ENCODE measurements at regions not wholly inside any gene's neighbourhood (a gene's known extent, or its start where the extent isn't known, plus 50 kb on each side); places are given as distances from the start of the nearest gene placed in this dataset.

DNA sequence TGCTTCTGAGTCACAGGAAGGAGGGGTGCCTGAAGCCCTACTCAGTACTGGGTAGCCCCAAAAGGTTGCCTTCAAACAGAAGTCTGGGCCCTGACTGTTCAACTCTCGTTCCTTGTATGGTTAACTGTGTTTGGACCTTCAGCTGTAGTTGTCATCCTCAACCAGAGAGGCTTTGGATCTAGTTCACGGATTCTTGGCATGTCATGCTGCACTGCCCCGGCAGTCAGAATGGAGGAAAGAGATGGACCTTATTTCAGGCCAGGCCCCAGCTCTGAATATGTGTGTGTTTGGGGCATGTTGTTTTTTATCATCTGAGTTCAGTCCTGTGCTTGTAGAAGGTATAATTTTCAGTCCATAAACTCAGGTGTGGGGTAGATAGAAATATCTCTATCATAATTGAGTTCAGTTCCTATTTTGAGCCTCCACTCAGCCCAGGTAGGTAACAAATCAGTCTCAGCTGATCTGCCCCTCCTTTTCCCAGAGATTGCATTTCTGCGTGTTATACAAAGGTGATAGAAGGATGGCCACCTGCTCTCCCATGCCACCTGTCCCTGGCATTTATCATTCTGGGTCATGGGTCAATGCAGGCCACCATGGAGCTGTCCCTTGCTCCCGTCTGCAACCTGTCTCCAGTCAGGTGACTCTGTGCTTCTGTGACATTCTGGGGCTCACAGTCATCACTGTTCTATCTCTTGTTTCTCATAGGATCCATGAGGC, 127.5 kb upstream of the CPEB4 start:
- no peak for DNase-seq (ENCODE audit: low read depth, low spot score)
- ChIA-PET POLR2A (no interaction called here), CTCF (no interaction called here)
- TF ChIP-seq, protein P1, sequence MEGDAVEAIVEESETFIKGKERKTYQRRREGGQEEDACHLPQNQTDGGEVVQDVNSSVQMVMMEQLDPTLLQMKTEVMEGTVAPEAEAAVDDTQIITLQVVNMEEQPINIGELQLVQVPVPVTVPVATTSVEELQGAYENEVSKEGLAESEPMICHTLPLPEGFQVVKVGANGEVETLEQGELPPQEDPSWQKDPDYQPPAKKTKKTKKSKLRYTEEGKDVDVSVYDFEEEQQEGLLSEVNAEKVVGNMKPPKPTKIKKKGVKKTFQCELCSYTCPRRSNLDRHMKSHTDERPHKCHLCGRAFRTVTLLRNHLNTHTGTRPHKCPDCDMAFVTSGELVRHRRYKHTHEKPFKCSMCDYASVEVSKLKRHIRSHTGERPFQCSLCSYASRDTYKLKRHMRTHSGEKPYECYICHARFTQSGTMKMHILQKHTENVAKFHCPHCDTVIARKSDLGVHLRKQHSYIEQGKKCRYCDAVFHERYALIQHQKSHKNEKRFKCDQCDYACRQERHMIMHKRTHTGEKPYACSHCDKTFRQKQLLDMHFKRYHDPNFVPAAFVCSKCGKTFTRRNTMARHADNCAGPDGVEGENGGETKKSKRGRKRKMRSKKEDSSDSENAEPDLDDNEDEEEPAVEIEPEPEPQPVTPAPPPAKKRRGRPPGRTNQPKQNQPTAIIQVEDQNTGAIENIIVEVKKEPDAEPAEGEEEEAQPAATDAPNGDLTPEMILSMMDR (IDR thresholded peaks at IDR 0.05; ENCODE audit: insufficient read depth, low read length, missing control alignments), result no peak
- H3K4me3 ChIP-seq (ENCODE audit: low read depth, low read length), result no peak overlapping the region

DNA sequence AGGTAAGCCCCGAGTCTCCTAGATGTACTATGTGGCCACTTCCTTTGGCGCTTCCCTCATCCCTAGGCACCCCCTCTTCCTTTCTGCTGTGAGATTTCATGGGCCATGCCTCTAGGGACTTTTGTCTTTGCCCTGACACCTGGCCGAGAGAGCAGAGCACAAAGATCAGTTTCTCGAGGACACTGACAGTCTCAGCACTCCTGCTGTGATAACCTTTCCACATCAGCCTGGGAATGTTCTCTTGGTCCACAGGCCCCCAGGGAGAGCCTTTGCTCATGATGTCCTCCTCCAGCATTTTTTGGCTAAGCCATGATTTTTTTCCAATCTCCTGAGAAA, 127.0 kb upstream of the CPEB4 start:
- DNase-seq (ENCODE audit: low read depth, low spot score), result no peak
- ChIA-PET POLR2A (no interaction called here), CTCF (no interaction called here)
- no peak overlapping the region for H3K4me3 ChIP-seq (ENCODE audit: low read depth, low read length)
- TF ChIP-seq, protein P1 (IDR thresholded peaks at IDR 0.05; ENCODE audit: insufficient read depth, low read length, missing control alignments), result no peak

DNA sequence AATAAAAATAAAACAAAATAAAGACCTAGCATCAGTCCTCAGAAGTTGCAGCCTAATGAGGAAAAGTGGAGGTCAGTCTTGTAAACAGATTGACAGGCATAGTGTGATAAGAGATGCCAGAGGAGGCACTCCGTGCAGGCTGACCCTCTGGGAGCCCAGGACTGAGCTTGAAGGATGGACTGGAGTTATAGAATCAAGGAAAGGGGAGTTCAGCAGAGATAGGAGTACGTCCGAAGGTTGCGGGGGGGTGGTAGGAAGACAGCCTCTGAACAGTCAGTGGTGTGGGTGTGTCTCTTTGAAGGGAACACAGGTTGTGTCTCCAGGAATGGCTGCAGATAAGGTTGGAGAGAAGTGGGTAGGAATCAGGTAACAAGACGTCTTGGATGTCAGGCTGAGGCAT, 126.1 kb upstream of the CPEB4 start:
- ChIA-PET CTCF (no interaction called here), POLR2A (no interaction called here)
- TF ChIP-seq, protein P1 (IDR thresholded peaks at IDR 0.05; ENCODE audit: insufficient read depth, low read length, missing control alignments), result no peak
- no peak for DNase-seq (ENCODE audit: low read depth, low spot score)
- H3K4me3 ChIP-seq (ENCODE audit: low read depth, low read length), result no peak overlapping the region

DNA sequence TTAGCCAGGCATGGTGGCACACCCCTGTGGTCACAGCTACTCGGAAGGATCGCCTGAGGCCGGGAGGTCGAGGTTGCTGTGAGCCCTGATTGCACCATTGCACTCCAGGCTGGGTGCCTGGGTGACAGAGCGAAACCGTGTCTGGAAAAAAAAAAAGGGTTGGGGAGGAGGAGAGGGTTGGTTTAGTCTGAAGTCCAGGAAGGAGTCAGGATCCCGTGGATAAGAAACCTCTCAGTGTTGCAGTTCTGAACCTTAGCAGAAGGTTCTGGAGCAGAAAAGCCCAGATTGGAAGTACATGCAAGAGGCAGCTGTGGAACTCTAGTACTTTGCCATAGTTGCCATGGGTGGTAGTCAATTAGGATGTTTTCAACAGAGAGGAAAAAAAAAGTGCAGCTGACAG, 125.2 kb upstream of the CPEB4 start:
- POLR2A ChIA-PET, result no interaction called here
- no peak overlapping the region for H3K4me3 ChIP-seq (ENCODE audit: low read depth, low read length)
- no peak for DNase-seq (ENCODE audit: low read depth, low spot score)
- CTCF ChIA-PET, result no interaction called here
- TF ChIP-seq, protein P1 (IDR thresholded peaks at IDR 0.05; ENCODE audit: insufficient read depth, low read length, missing control alignments), result no peak

DNA sequence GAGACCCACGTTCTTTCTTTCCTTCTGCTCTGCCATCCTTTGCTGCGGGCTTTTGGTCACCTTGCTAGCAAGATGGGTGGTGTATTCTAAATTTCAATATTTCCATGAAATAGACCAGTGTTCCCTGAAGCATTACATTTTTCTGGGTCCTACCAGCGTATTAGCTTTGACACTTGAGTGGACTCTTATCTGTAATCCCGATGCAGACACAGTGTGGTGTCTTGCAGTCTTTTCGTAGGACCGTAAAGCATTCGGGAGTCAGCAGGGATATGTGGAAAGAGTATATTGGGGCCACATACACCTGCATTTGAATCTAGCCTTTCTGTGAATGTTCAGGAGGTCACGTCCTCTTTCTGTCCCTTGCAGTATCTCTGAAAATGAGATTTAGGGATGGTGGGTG, 124.7 kb upstream of the CPEB4 start:
- ChIA-PET CTCF (interaction anchor here (1.2 kb wide), 1 partner anchor 210 kb away, joined by 4 read pairs; no protein-coding TSS in a partner anchor), POLR2A (no interaction called here)
- DNase-seq (ENCODE audit: low read depth, low spot score), result no peak
- TF ChIP-seq, protein P1 (IDR thresholded peaks at IDR 0.05; ENCODE audit: insufficient read depth, low read length, missing control alignments), result no peak
- H3K4me3 ChIP-seq (ENCODE audit: low read depth, low read length), result no peak overlapping the region

DNA sequence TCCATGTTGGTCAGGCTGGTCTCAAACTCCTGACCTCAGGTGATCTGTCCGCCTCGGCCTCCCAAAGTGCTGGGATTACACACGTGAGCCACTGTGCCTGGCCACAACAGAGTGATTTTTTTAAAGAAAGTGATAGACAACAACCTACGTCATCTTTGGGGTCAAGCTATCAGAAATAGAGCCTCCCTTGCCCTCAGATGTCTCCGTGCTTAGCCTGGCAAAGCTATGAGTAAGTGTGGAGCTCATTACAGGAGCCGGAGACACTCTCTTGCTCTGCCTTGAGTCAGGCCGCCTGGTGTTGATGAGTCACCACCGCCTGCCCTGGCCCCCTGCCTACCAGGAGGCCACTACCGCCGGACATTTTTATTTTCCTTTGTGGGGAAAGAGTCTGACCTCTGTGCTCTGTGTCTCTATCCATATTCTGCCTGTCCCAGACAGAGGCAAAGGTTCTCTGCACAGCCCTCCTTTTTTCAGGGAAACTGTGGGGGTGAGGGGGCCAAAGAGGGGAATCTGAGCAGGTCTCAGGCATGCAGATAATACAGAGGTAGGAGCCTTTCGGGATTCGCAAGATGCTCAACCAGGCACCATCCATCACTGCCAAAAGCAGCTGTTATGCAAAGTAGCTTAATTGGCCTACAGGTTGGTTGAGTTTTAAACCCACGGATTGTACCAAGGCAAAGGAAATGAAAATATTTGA, 123.7 kb upstream of the CPEB4 start:
- peak; percentile 78 for DNase-seq (ENCODE audit: low read depth, low spot score)
- ChIA-PET CTCF (interaction anchor here (1.2 to 1.4 kb wide), 2 partner anchors 10 to 209 kb away, joined by 4 read pairs; no protein-coding TSS in a partner anchor), POLR2A (no interaction called here)
- TF ChIP-seq, protein P1 (IDR thresholded peaks at IDR 0.05; ENCODE audit: insufficient read depth, low read length, missing control alignments), result no peak
- H3K4me3 ChIP-seq (ENCODE audit: low read depth, low read length), result no peak overlapping the region
